ENCODE measurements at regions not wholly inside any gene's neighbourhood (a gene's known extent, or its start where the extent isn't known, plus 50 kb on each side); places are given as distances from the start of the nearest gene placed in this dataset.

GRCh38 chr1:222924136-222924706 is 109.4 kb downstream of the DISP1 start:
- Histone ChIP-seq H3K4me3 (ENCODE audit: low read length) (no peak overlapping the region), H3K9me3 (ENCODE audit: control insufficient read depth, insufficient read depth, low read length) (no peaks in the 10 kb centered on the region), H3K4me1 (ENCODE audit: control insufficient read depth, insufficient read depth, low read length) (no peaks in the 10 kb centered on the region), H3K27me3 (ENCODE audit: control insufficient read depth, insufficient read depth, low read length) (no peaks in the 10 kb centered on the region), H3K27ac (ENCODE audit: low read length) (no peak overlapping the region), H3K36me3 (ENCODE audit: control insufficient read depth, insufficient read depth, low read length) (no peaks in the 10 kb centered on the region)
- no peak for DNase-seq
- no peak overlapping the region for H3K4me3 Mint-ChIP-seq
- H3K36me3 Mint-ChIP-seq: no peaks in the 10 kb centered on the region
- no peaks in the 10 kb centered on the region for H3K27me3 Mint-ChIP-seq (ENCODE audit: low read depth in 2 of 2)
- H3K4me1 Mint-ChIP-seq: peaks cover 0 to 4% of the 10 kb centered on the region in 2 donors
- intact Hi-C loops (cut with micrococcal nuclease): no loop called here
- ATAC-seq: no peak
- H3K9me3 Mint-ChIP-seq: no peaks in the 10 kb centered on the region
- no peak overlapping the region for H3K27ac Mint-ChIP-seq
- TF ChIP-seq, protein P1, sequence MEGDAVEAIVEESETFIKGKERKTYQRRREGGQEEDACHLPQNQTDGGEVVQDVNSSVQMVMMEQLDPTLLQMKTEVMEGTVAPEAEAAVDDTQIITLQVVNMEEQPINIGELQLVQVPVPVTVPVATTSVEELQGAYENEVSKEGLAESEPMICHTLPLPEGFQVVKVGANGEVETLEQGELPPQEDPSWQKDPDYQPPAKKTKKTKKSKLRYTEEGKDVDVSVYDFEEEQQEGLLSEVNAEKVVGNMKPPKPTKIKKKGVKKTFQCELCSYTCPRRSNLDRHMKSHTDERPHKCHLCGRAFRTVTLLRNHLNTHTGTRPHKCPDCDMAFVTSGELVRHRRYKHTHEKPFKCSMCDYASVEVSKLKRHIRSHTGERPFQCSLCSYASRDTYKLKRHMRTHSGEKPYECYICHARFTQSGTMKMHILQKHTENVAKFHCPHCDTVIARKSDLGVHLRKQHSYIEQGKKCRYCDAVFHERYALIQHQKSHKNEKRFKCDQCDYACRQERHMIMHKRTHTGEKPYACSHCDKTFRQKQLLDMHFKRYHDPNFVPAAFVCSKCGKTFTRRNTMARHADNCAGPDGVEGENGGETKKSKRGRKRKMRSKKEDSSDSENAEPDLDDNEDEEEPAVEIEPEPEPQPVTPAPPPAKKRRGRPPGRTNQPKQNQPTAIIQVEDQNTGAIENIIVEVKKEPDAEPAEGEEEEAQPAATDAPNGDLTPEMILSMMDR (IDR thresholded peaks at IDR 0.05): no peak

DNA sequence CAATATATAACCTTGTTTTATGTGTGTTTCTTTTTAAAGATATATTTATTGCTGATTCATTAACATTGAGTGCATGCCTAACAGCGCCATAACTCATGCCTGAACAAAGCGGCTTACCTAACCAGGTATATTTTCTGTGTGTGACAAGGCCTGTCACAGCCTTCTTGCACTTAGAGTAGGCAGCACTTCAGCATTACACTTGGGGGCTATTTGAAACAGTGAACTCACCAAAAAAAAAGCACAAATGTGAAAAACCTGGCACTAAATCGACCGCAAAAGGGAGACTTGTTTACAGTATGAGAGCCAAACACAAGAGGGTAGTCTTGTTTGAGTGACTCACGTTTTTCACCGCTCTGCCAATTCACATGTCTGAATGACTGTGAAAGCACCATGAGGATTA is 111.7 kb downstream of the DISP1 start:
- H3K27me3 ChIP-seq (ENCODE audit: control insufficient read depth, insufficient read depth, low read length): no peaks in the 10 kb centered on the region
- no peaks in the 10 kb centered on the region for H3K4me1 ChIP-seq (ENCODE audit: control insufficient read depth, insufficient read depth, low read length)
- no peaks in the 10 kb centered on the region for H3K9me3 ChIP-seq (ENCODE audit: control insufficient read depth, insufficient read depth, low read length)
- H3K4me3 Mint-ChIP-seq: no peak overlapping the region
- no peaks in the 10 kb centered on the region for H3K27me3 Mint-ChIP-seq (ENCODE audit: low read depth in 2 of 2)
- no peak overlapping the region for H3K27ac ChIP-seq (ENCODE audit: low read length)
- no peaks in the 10 kb centered on the region for H3K36me3 Mint-ChIP-seq
- H3K4me3 ChIP-seq (ENCODE audit: low read length): no peak overlapping the region
- no peaks in the 10 kb centered on the region for H3K36me3 ChIP-seq (ENCODE audit: control insufficient read depth, insufficient read depth, low read length)
- intact Hi-C loops (cut with micrococcal nuclease): no loop called here
- WGBS (ENCODE audit: insufficient coverage): 93% methylated on average over 6 of the region's 6 CpGs
- DNase-seq: no peak
- TF ChIP-seq, protein P1 (IDR thresholded peaks at IDR 0.05): no peak
- no peak overlapping the region for H3K27ac Mint-ChIP-seq
- no peaks in the 10 kb centered on the region for H3K9me3 Mint-ChIP-seq
- ATAC-seq: no peak
- H3K4me1 Mint-ChIP-seq: peaks cover 0 to 6% of the 10 kb centered on the region in 2 donors

DNA sequence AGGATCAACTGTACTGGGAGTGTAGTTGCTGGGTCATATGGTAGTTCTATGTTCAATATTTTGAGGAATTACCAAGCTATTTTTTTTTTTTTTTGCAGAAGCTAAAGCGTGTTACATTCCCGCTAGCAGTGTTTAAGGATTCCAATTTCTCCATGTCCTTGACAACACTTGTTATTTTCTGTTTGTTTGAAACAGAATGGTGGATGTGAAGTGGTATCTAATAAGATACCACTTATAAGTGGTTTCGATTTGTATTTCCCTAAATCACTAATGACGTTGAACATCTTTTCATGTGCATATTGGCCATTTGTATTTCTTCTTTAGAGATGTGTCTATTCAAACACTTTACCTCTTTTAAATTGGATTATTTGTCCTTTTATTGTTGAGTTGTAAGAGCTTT is 112.2 kb downstream of the DISP1 start:
- no peaks in the 10 kb centered on the region for H3K9me3 Mint-ChIP-seq
- Histone ChIP-seq H3K4me3 (ENCODE audit: low read length) (no peak overlapping the region), H3K36me3 (ENCODE audit: control insufficient read depth, insufficient read depth, low read length) (no peaks in the 10 kb centered on the region), H3K27me3 (ENCODE audit: control insufficient read depth, insufficient read depth, low read length) (no peaks in the 10 kb centered on the region), H3K9me3 (ENCODE audit: control insufficient read depth, insufficient read depth, low read length) (no peaks in the 10 kb centered on the region), H3K27ac (ENCODE audit: low read length) (no peak overlapping the region), H3K4me1 (ENCODE audit: control insufficient read depth, insufficient read depth, low read length) (no peaks in the 10 kb centered on the region)
- intact Hi-C loops (cut with micrococcal nuclease): no loop called here
- no CpG with 5 or more reads among the region's 4 CpGs for WGBS (ENCODE audit: insufficient coverage)
- ATAC-seq (no peak), DNase-seq (no peak)
- TF ChIP-seq, protein P1 (IDR thresholded peaks at IDR 0.05): no peak
- H3K4me1 Mint-ChIP-seq: peaks cover 0 to 6% of the 10 kb centered on the region in 2 donors
- H3K27ac Mint-ChIP-seq: no peak overlapping the region
- H3K27me3 Mint-ChIP-seq (ENCODE audit: low read depth in 2 of 2): no peaks in the 10 kb centered on the region
- no peak overlapping the region for H3K4me3 Mint-ChIP-seq
- no peaks in the 10 kb centered on the region for H3K36me3 Mint-ChIP-seq

- no peaks in the 10 kb centered on the region for H3K36me3 Mint-ChIP-seq
- H3K4me1 Mint-ChIP-seq: peaks cover 0 to 6% of the 10 kb centered on the region in 2 donors
- H3K27ac Mint-ChIP-seq: no peak overlapping the region
- H3K27me3 Mint-ChIP-seq (ENCODE audit: low read depth in 2 of 2): no peaks in the 10 kb centered on the region
- Histone ChIP-seq H3K4me1 (ENCODE audit: control insufficient read depth, insufficient read depth, low read length) (no peaks in the 10 kb centered on the region), H3K27me3 (ENCODE audit: control insufficient read depth, insufficient read depth, low read length) (no peaks in the 10 kb centered on the region), H3K9me3 (ENCODE audit: control insufficient read depth, insufficient read depth, low read length) (no peaks in the 10 kb centered on the region), H3K4me3 (ENCODE audit: low read length) (no peak overlapping the region), H3K27ac (ENCODE audit: low read length) (no peak overlapping the region), H3K36me3 (ENCODE audit: control insufficient read depth, insufficient read depth, low read length) (no peaks in the 10 kb centered on the region)
- no peak for ATAC-seq
- 98% methylated on average over 3 of the region's 3 CpGs for WGBS (ENCODE audit: insufficient coverage)
- TF ChIP-seq, protein P1 (IDR thresholded peaks at IDR 0.05): no peak
- H3K4me3 Mint-ChIP-seq: no peak overlapping the region
- H3K9me3 Mint-ChIP-seq: no peaks in the 10 kb centered on the region
- intact Hi-C loops (cut with micrococcal nuclease): no loop called here
- DNase-seq: no peak
Observed at GRCh38 chr1:222928212-222928611, 113.4 kb downstream of the DISP1 start.

All from natural killer cell (primary cell).